Esophagus (tissue), 2 donors: ENCODE measurements at regions not wholly inside any gene's neighbourhood (a gene's known extent, or its start where the extent isn't known, plus 50 kb on each side); places are given as distances from the start of the nearest gene placed in this dataset.

Experiments used
- H3K27ac ChIP-seq, 2 donors: one replicate each; pipeline ENCODE4 v1.5.1; 2013; ENCODE audit warnings: low read depth in 2 of 2, mild to moderate bottlenecking in 2 of 2, inconsistent platforms in 1 of 2, low read length in 1 of 2, moderate library complexity in 1 of 2
- H3K27me3 ChIP-seq, 2 donors: one replicate each; pipeline ENCODE4 v1.6.1; 2013; ENCODE audit warnings: low read length in 2 of 2, control low read depth in 1 of 2, mild to moderate bottlenecking in 1 of 2; ENCODE audit not compliant: insufficient read depth in 2 of 2, control insufficient read depth in 1 of 2
- H3K36me3 ChIP-seq, 2 donors: one replicate each; pipeline ENCODE4 v1.6.1; 2013; ENCODE audit warnings: low read length in 1 of 2; ENCODE audit not compliant: control insufficient read depth in 2 of 2, insufficient read depth in 2 of 2
- H3K4me1 ChIP-seq, 2 donors: one replicate each; pipeline ENCODE4 v1.6.1; 2013; ENCODE audit warnings: low read length in 1 of 2; ENCODE audit not compliant: control insufficient read depth in 2 of 2, insufficient read depth in 2 of 2
- H3K4me3 ChIP-seq, 2 donors: one replicate each; pipeline ENCODE4 v1.5.1; 2013; ENCODE audit warnings: low read length in 2 of 2, mild to moderate bottlenecking in 2 of 2, low read depth in 1 of 2, moderate library complexity in 1 of 2
- H3K9me3 ChIP-seq, 2 donors: one replicate each; pipeline ENCODE4 v1.6.1; 2013; ENCODE audit warnings: mild to moderate bottlenecking in 2 of 2, low read depth in 1 of 2, low read length in 1 of 2, moderate library complexity in 1 of 2; ENCODE audit not compliant: control insufficient read depth in 2 of 2, insufficient read depth in 1 of 2
- WGBS, 2 donors: extraction: QIAGEN DNeasy Blood & Tissue Kit; methylation state at CpG; one replicate each; pipeline ENCODE4 v1.1.7; 2013; 5-methylcytosine and 5-hydroxymethylcytosine counted together
- donor health status: healthy with polysubstance abuse.
- donor health status: Bipolar disorder and iron deficiency.

GRCh38 chrX:7654316-7654715, 188.7 kb upstream of the VCX start:
- no peak overlapping the region for H3K27ac ChIP-seq
- no peaks in the 10 kb centered on the region for H3K4me1 ChIP-seq
- 62 to 71% methylated on average over 5 of the region's 5 CpGs for WGBS, 2 donors

DNA sequence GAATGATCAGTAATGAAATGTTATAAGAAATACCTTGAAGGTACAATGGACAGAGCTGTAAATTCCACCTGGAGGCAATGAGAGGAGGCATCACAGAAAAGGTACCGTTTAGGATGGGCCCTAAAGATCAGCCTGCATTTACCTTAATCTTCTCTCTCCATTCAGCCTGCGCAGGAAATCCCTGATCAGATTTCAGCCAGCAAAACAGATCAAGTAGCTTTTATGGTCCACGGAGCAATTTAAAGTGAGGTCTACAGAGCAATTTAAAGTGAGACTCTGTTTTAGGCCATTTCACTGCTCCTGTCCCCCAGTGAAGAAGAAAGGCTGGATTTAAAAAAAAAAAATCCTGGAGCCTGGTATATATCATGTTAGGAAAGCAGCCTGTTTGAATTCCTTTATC, 195.1 kb upstream of the VCX start:
- Histone ChIP-seq H3K9me3 (no peaks in the 10 kb centered on the region), H3K4me3 (no peak overlapping the region), H3K36me3 (no peaks in the 10 kb centered on the region), H3K27ac (no peak overlapping the region), H3K27me3 (no peaks in the 10 kb centered on the region), H3K4me1 (no peaks in the 10 kb centered on the region)
- 21 to 32% methylated on average over 3 of the region's 3 CpGs for WGBS, 2 donors

More at GRCh38 chrX:7654316-7654715, 188.7 kb upstream of the VCX start:
- no peaks in the 10 kb centered on the region for H3K36me3 ChIP-seq
- H3K27me3 ChIP-seq = no peaks in the 10 kb centered on the region
- H3K9me3 ChIP-seq = peaks cover 0 to 3% of the 10 kb centered on the region in 2 donors
- H3K4me3 ChIP-seq = no peak overlapping the region

- Histone ChIP-seq H3K27ac (no peak overlapping the region), H3K9me3 (no peaks in the 10 kb centered on the region), H3K36me3 (no peaks in the 10 kb centered on the region), H3K4me1 (no peaks in the 10 kb centered on the region), H3K4me3 (no peak overlapping the region), H3K27me3 (no peaks in the 10 kb centered on the region)
- WGBS, 2 donors = 76 to 88% methylated on average over 2 of the region's 2 CpGs
Observed at GRCh38 chrX:7641141-7641540, 201.8 kb upstream of the VCX start.

GRCh38 chrX:7640392-7640791, 202.6 kb upstream of the VCX start:
- Histone ChIP-seq H3K4me1 (no peaks in the 10 kb centered on the region), H3K36me3 (no peaks in the 10 kb centered on the region), H3K4me3 (no peak overlapping the region), H3K9me3 (no peaks in the 10 kb centered on the region), H3K27ac (no peak overlapping the region), H3K27me3 (no peaks in the 10 kb centered on the region)
- WGBS, 2 donors = 68 to 74% methylated on average over 2 of the region's 2 CpGs

DNA sequence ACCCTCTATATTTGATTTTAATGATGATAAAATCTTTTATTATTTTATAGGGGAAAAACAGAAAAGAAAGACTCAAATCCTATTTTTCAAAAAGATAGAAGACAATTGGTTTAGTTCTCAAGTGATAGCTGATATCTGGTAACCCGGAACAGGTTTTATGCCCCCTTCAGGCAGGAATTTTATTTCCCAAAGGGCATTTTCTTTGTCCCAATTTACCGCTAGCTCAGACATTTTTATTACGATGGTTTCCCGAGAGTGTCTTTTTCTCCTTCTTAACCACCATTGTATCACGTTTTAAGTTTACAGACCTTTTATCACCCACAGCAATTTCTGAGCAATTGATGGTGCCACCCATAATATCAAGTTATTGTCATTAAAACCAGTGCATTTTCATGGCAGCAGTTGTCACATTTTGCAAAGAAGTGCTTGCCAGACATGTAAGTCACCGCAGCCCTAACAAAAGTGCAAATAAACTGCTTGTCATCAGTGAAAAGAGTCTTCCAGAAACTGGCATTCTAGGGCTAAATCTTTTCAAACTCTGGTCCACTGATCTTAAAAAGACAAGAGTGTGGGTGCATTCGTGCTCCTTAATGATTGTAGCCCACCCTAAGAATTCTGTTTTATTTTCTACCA, 204.8 kb upstream of the VCX start:
- H3K4me1 ChIP-seq = no peaks in the 10 kb centered on the region
- H3K27ac ChIP-seq = no peak overlapping the region
- H3K9me3 ChIP-seq = no peaks in the 10 kb centered on the region
- no peaks in the 10 kb centered on the region for H3K36me3 ChIP-seq
- 81 to 88% methylated on average over 7 of the region's 7 CpGs for WGBS, 2 donors
- H3K4me3 ChIP-seq = no peak overlapping the region
- H3K27me3 ChIP-seq = no peaks in the 10 kb centered on the region

DNA sequence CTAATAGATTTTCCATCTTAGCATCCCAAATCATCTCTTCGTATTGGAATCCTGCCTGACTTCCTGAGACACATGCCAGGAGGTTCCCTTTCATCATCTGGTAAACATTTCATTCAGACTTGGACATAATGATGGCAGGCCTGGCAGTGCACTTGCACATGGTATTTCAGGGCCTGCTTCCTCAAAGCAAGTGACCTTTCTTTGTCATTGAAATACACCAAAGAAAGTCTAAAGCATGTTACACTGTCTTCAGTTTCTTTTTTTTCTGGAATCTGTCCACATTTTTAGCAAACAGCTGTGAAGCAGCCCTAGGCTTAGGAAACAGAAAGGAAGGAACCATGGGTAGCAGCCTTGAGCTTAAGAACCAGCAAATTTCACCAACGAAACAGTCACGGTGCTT, 205.9 kb upstream of the VCX start:
- 60 to 64% methylated on average over 3 of the region's 3 CpGs for WGBS, 2 donors
- no peaks in the 10 kb centered on the region for H3K9me3 ChIP-seq
- no peak overlapping the region for H3K27ac ChIP-seq
- no peak overlapping the region for H3K4me3 ChIP-seq
- no peaks in the 10 kb centered on the region for H3K4me1 ChIP-seq
- no peaks in the 10 kb centered on the region for H3K36me3 ChIP-seq
- no peaks in the 10 kb centered on the region for H3K27me3 ChIP-seq

DNA sequence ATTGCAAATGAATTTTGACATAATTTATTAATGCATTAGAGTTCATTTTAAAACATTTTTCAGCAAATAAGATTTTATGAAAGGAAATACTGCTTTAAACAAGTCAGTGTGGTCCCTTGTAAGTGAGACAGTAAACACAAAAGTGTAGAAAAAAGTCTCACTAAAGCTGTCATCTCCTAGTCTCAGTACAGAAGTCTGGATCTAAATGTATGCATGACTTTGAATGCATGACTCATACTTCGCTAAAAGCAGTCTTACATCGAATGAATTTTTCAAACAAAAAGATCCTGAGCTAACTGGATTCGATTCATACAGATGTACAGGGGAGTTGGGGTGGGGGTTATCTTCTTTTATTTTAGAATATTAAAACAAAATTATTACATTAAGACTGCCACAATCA, 207.4 kb upstream of the VCX start:
- H3K27me3 ChIP-seq = no peaks in the 10 kb centered on the region
- H3K4me1 ChIP-seq = no peaks in the 10 kb centered on the region
- no peaks in the 10 kb centered on the region for H3K9me3 ChIP-seq
- no peaks in the 10 kb centered on the region for H3K36me3 ChIP-seq
- H3K27ac ChIP-seq = no peak overlapping the region
- H3K4me3 ChIP-seq = no peak overlapping the region
- WGBS, 2 donors = 54 to 56% methylated on average over 3 of the region's 3 CpGs

- H3K36me3 ChIP-seq = no peaks in the 10 kb centered on the region
- peaks cover 0 to 3% of the 10 kb centered on the region in 2 donors for H3K9me3 ChIP-seq
- H3K4me1 ChIP-seq = no peaks in the 10 kb centered on the region
- H3K27me3 ChIP-seq = no peaks in the 10 kb centered on the region
- 50 to 68% methylated on average over 3 of the region's 3 CpGs for WGBS, 2 donors
- no peak overlapping the region for H3K4me3 ChIP-seq
- H3K27ac ChIP-seq = no peak overlapping the region
Observed at GRCh38 chrX:7620560-7620959, 222.4 kb upstream of the VCX start.

- 78 to 82% methylated on average over 3 of the region's 3 CpGs for WGBS, 2 donors
- H3K36me3 ChIP-seq = no peaks in the 10 kb centered on the region
- no peaks in the 10 kb centered on the region for H3K27me3 ChIP-seq
- H3K4me1 ChIP-seq = no peaks in the 10 kb centered on the region
- H3K9me3 ChIP-seq = no peaks in the 10 kb centered on the region
- no peak overlapping the region for H3K27ac ChIP-seq
- H3K4me3 ChIP-seq = no peak overlapping the region
Observed at GRCh38 chrX:7617994-7618393, 225.0 kb upstream of the VCX start.

DNA sequence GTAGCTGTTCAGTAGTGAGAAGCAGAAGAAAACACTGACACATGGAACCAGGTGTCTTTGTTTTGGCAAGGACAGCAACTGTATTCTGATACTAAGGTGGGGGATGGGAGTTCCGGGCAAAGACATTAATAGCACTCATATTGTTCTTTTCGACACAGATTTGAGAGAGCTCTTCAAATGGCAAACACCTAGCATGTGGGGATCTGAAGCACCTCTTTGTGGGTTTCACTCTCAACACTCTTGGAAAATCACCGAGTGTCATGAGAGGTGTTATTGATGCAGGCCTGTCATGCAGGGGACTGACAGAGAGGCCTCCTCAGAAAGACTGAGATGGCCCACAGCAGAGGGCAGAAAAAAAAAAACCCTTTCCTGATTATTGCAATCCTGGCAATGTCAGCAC, 228.4 kb upstream of the VCX start:
- Histone ChIP-seq H3K4me3 (no peak overlapping the region), H3K4me1 (no peaks in the 10 kb centered on the region), H3K36me3 (no peaks in the 10 kb centered on the region), H3K27me3 (no peaks in the 10 kb centered on the region), H3K9me3 (no peaks in the 10 kb centered on the region), H3K27ac (no peak overlapping the region)
- 76 to 82% methylated on average over 3 of the region's 3 CpGs for WGBS, 2 donors
